Mucosa of rectum (tissue), 2 donors: ENCODE measurements at regions not wholly inside any gene's neighbourhood (a gene's known extent, or its start where the extent isn't known, plus 50 kb on each side); places are given as distances from the start of the nearest gene placed in this dataset.

Experiments used
- H3K27ac ChIP-seq, 2 donors: one replicate each; pipeline ENCODE4 v1.7.0; 2013; ENCODE audit warnings: inconsistent platforms in 2 of 2, low read depth in 2 of 2, low read length in 2 of 2
- H3K27me3 ChIP-seq, 2 donors: one replicate each; pipeline ENCODE4 v1.7.0; 2013; ENCODE audit warnings: low read length in 2 of 2; ENCODE audit not compliant: control insufficient read depth in 2 of 2, insufficient read depth in 2 of 2
- H3K36me3 ChIP-seq, 2 donors: one replicate each; pipeline ENCODE4 v1.7.0; 2013; ENCODE audit warnings: low read length in 2 of 2; ENCODE audit not compliant: control insufficient read depth in 2 of 2, insufficient read depth in 2 of 2
- H3K4me1 ChIP-seq, 2 donors: one replicate each; pipeline ENCODE4 v1.7.0; 2013; ENCODE audit warnings: low read length in 2 of 2, mild to moderate bottlenecking in 1 of 2; ENCODE audit not compliant: control insufficient read depth in 2 of 2, insufficient read depth in 2 of 2
- H3K4me3 ChIP-seq, 2 donors: one replicate each; pipeline ENCODE4 v1.7.0; 2013; ENCODE audit warnings: low read length in 2 of 2
- H3K9ac ChIP-seq, 2 donors: one replicate each; pipeline ENCODE4 v1.7.0; 2013; ENCODE audit warnings: low read length in 2 of 2, low read depth in 1 of 2, mild to moderate bottlenecking in 1 of 2
- H3K9me3 ChIP-seq, 2 donors: one replicate each; pipeline ENCODE4 v1.7.0; 2013; ENCODE audit warnings: low read length in 2 of 2; ENCODE audit not compliant: control insufficient read depth in 2 of 2
- donor health status: healthy.
- donor health status: Normal muscosa, but diverticular disease.

DNA sequence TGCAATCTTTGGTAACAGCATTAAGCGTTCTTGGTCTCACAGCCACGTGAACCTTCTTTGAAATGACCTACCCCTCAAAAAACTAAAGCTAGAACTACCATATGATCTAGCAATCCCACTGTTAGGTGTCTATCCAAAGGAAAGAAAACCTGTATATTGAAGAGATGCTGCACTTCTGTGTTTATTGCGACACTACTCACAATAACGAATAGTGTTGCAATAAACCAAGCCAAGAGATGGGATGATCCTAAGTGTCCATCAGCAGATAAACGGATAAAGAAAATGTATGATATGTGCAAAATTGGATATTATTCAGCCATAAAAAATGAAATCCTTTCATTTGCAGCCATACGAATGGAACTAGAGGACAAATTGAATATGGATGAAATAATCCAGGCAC lies 637.9 kb downstream of the EFNB2 start:
- no peaks in the 10 kb centered on the region for H3K9me3 ChIP-seq
- H3K27me3 ChIP-seq: no peaks in the 10 kb centered on the region
- no peak overlapping the region for H3K27ac ChIP-seq
- no peaks in the 10 kb centered on the region for H3K36me3 ChIP-seq
- H3K4me1 ChIP-seq: no peaks in the 10 kb centered on the region
- no peak overlapping the region for H3K9ac ChIP-seq
- H3K4me3 ChIP-seq: no peak overlapping the region

DNA sequence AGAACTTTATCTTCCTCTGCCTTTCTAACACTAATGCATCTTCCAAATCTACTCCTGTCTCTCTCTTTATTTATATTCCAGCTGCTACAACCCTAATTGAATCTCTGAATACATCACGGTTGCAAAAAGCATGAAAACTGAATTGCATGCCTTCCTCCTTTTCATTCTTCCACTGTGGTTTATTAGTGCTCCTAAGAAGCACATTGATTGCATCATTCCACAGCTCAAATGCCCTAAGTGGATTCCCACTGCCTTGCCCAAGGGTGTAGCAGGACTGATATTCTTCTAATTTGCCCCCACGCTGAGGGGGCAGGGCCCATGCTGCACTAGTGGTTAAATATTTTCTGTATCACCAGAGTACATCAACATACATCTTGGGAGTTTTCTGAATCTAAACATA lies 640.8 kb downstream of the EFNB2 start:
- Histone ChIP-seq H3K27ac (no peak overlapping the region), H3K27me3 (no peaks in the 10 kb centered on the region), H3K4me1 (no peaks in the 10 kb centered on the region), H3K9ac (no peak overlapping the region), H3K4me3 (no peak overlapping the region), H3K9me3 (no peaks in the 10 kb centered on the region), H3K36me3 (no peaks in the 10 kb centered on the region)

DNA sequence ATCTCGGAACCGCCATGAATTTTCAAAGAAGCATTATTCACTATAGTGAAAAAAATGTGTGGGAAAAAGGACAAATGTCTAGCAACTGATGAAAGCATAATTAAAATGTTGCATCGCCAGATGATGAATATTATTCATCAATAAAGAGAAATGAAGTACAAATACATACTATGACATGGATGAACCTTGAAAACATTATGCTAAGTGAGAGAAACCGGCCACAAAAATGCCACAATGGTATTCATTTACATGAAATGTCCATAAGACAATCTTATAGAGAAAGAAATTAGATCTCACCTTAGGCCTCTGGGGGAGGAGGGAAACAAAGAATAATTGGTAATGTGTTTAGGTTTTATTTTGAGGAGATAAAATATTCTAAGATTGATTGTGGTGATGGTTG lies 645.0 kb downstream of the EFNB2 start:
- Histone ChIP-seq H3K4me1 (no peaks in the 10 kb centered on the region), H3K9me3 (no peaks in the 10 kb centered on the region), H3K9ac (no peak overlapping the region), H3K36me3 (no peaks in the 10 kb centered on the region), H3K27ac (no peak overlapping the region), H3K4me3 (no peak overlapping the region), H3K27me3 (no peaks in the 10 kb centered on the region)

DNA sequence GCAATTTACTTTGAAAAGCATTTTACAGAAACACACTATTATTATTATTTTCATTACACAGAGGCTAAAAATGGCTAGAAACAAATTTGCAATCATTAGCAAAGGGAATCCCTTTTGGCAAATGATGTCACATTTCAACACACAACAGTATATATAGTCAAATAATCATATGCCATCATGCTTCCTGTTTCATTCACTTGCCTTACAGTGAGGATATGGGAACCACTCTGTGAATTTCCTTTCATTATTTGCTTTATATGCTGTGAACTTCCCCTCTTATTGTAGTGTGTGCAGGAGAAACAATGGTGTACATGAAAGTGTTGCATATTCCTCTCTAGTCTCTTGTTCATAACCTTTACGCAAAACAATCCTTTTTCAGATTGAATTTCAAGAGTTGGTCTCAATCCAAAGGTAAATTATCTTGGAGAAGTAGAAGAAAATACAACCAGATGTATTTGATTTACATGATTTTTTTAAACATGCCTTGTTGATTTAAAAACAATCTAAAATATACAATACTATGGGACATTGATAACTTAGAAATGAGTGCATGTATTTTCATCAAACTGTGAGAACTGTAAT lies 657.3 kb downstream of the EFNB2 start:
- H3K4me1 ChIP-seq: no peaks in the 10 kb centered on the region
- no peaks in the 10 kb centered on the region for H3K36me3 ChIP-seq
- H3K27ac ChIP-seq: no peak overlapping the region
- no peaks in the 10 kb centered on the region for H3K27me3 ChIP-seq
- no peak overlapping the region for H3K4me3 ChIP-seq
- no peaks in the 10 kb centered on the region for H3K9me3 ChIP-seq
- no peak overlapping the region for H3K9ac ChIP-seq

DNA sequence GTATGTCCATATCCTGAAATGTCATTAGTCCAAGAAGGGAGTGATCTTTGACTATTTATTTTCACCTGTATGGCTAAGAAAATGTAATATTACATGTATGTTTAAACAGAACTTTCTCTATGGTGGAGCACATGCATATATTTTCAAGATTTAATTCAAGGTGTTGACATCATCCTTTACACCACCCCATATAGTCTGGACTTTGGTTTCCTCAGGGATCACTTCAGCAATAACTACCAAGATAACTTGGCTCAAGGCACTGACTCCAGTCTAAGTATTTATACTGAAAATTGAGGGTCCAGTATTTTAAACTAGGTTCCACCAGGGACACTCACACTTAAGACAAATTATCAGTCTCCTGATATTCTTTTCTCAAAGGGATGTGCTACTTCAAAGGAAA lies 660.6 kb downstream of the EFNB2 start:
- H3K36me3 ChIP-seq: no peaks in the 10 kb centered on the region
- H3K27me3 ChIP-seq: no peaks in the 10 kb centered on the region
- no peak overlapping the region for H3K27ac ChIP-seq
- H3K9me3 ChIP-seq: no peaks in the 10 kb centered on the region
- H3K9ac ChIP-seq: no peak overlapping the region
- no peaks in the 10 kb centered on the region for H3K4me1 ChIP-seq
- no peak overlapping the region for H3K4me3 ChIP-seq

DNA sequence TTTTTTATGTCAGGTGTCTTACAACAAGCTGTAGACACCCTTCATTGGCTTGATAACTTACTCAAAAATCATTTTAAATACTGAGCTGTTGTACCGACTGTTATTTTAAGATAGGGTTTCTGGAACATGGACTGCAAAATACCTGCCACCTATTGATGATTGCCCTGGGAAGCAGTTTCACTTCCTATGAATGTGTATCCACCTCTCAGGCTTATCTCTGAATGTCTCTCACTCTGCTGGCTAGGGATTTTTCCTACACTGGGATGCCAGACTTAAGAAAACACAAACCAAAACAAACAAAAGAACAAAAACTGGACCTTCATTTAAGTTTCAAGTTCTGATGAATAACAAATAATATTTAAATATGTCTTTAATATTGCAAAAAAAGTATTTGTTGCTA lies 663.7 kb downstream of the EFNB2 start:
- Histone ChIP-seq H3K36me3 (no peaks in the 10 kb centered on the region), H3K27ac (no peak overlapping the region), H3K4me1 (no peaks in the 10 kb centered on the region), H3K27me3 (no peaks in the 10 kb centered on the region), H3K4me3 (no peak overlapping the region), H3K9me3 (no peaks in the 10 kb centered on the region), H3K9ac (no peak overlapping the region)

DNA sequence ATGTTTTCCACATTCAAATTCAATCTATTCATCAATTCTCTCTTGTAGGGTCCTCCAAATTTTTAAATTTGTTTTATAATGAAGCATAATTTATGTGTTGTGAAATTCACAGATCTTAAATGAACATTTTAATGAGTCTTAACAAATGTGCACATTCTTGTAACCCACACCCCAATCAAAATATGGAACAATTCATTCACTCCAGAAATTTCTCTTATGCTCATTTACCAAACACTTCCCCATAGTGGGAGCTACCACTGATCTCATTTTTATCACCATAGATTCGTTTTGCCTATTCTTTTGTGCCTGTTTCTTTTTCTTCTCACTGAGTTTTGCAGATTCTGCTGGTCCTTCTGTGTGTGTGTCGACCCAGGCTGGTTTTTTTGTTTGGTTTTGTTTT lies 664.1 kb downstream of the EFNB2 start:
- Histone ChIP-seq H3K27me3 (no peaks in the 10 kb centered on the region), H3K36me3 (no peaks in the 10 kb centered on the region), H3K9me3 (no peaks in the 10 kb centered on the region), H3K9ac (no peak overlapping the region), H3K4me3 (no peak overlapping the region), H3K27ac (no peak overlapping the region), H3K4me1 (no peaks in the 10 kb centered on the region)

DNA sequence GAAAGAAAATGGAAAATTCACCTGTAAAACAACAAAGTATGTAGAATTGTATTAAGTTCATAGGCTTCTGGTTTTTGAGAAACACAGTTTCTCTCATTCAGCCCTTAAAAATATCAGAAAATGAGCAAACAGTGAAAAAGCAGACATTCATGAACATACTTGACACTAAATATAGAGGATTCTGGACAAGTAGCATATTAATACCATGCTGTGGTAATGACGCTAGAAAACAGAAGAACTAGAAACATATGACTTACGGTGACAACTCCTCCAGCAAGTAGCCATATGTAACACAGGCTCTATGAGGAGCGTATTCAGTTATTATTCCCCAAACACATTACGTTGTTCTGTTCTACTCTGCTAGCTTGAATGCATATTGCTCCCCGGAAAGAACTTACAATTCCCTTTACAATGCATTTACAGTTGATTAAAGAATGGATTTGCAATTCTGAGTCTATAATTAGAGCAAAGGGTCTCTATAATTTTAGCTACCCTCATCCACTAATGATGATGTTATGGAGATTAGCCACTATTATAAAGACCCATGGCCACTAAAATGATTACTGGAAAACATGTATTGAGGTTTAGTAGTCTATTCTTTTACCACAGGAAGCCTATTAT lies 672.1 kb downstream of the EFNB2 start:
- Histone ChIP-seq H3K9ac (no peak overlapping the region), H3K27ac (no peak overlapping the region), H3K4me3 (no peak overlapping the region), H3K36me3 (no peaks in the 10 kb centered on the region), H3K4me1 (no peaks in the 10 kb centered on the region), H3K27me3 (no peaks in the 10 kb centered on the region), H3K9me3 (no peaks in the 10 kb centered on the region)

DNA sequence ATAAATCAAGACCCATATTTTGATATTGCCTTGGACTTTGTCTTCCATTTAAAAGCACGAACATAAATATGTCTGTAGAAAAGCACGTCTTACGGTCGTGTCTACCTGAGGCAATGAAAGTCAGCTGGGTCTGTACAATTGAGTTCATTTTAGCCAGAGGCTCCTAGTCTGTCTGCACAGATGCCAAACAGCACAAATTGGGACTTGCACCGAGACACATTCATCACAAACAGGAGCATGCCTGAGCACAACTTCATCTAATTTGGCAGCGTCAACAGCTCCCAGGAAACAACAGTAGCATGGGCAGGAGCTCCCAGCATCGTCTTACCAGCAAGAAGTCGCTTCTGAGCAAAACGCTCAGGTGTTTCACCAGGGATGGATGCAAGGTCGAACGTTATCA lies 687.0 kb downstream of the EFNB2 start:
- H3K9me3 ChIP-seq: no peaks in the 10 kb centered on the region
- H3K27me3 ChIP-seq: no peaks in the 10 kb centered on the region
- H3K4me1 ChIP-seq: no peaks in the 10 kb centered on the region
- no peaks in the 10 kb centered on the region for H3K36me3 ChIP-seq
- no peak overlapping the region for H3K4me3 ChIP-seq
- H3K27ac ChIP-seq: no peak overlapping the region
- H3K9ac ChIP-seq: no peak overlapping the region

DNA sequence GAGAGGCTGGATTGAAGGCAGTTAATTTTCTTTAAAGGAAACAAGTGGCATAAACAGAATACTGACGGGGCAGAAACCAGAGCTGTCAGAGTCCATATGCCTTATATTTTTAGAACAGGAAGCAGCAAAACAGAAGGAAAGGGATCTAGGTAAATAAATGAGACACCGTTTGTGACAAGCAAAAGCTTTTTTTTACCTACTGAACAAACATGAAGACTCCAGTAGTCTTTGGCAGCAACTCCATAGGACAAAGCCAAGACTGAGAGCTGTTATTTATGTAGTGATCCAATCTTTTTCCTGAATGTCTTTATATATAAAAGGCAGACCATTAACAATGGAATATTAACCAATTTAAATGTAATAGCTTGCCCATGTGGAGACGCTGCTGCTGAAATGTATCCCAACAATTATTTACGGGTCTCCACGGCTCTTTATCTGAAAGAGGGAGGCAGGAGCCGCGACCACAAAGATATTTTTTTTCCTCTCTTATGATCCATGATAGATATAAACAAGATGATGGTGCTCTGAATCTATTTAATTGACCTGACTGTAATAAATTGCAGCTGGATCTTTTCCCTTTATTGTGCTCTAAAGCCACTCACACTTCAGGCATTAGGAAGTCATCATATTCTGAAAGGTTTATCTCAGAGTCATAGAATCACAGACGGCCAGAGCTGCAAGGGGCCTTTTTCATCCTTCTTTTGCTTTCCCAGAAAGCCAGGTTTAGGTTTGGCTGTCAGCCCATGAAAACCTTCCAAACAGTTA lies 687.8 kb downstream of the EFNB2 start:
- Histone ChIP-seq H3K9ac (no peak overlapping the region), H3K4me3 (no peak overlapping the region), H3K9me3 (no peaks in the 10 kb centered on the region), H3K36me3 (no peaks in the 10 kb centered on the region), H3K27ac (no peak overlapping the region), H3K4me1 (no peaks in the 10 kb centered on the region), H3K27me3 (no peaks in the 10 kb centered on the region)
